ENCODE measurements at regions not wholly inside any gene's neighbourhood (a gene's known extent, or its start where the extent isn't known, plus 50 kb on each side); places are given as distances from the start of the nearest gene placed in this dataset.
A peak's percentile ranks its signal among the peaks of the same experiment; 100 is the strongest.

GRCh38 chr5:92419261-92419660 lies 1036.1 kb upstream of the ARRDC3 start:
- peak in 1 of 3 donors; percentile 61 for DNase-seq

- peak in 2 of 3 donors; percentile 19 to 66 for DNase-seq
Measured at GRCh38 chr5:92418341-92418740, 1035.2 kb upstream of the ARRDC3 start.

- DNase-seq, result peak in 1 of 3 donors; percentile 29
Measured at GRCh38 chr5:92409134-92409533, 1026.0 kb upstream of the ARRDC3 start.

- DNase-seq, result no peak
Measured at GRCh38 chr5:92402956-92403702, 1020.0 kb upstream of the ARRDC3 start.

- DNase-seq, result peak in 1 of 3 donors; percentile 6
Measured at GRCh38 chr5:92402045-92402444, 1018.9 kb upstream of the ARRDC3 start.

GRCh38 chr5:92401492-92401891 lies 1018.4 kb upstream of the ARRDC3 start:
- peak in 2 of 3 donors; percentile 44 to 58 for DNase-seq

GRCh38 chr5:92394936-92395335 lies 1011.8 kb upstream of the ARRDC3 start:
- DNase-seq, result no peak

- no peak for DNase-seq
Measured at GRCh38 chr5:92390657-92391056, 1007.5 kb upstream of the ARRDC3 start.

- DNase-seq, result no peak
Measured at GRCh38 chr5:92380069-92380770, 997.1 kb upstream of the ARRDC3 start.

GRCh38 chr5:92378966-92379611 lies 996.0 kb upstream of the ARRDC3 start:
- DNase-seq, result no peak

GRCh38 chr5:92374859-92375258 lies 991.7 kb upstream of the ARRDC3 start:
- DNase-seq, result no peak

- DNase-seq, result no peak
Measured at GRCh38 chr5:92372766-92373165, 989.6 kb upstream of the ARRDC3 start.

- DNase-seq, result no peak
Measured at GRCh38 chr5:92371889-92372235, 988.7 kb upstream of the ARRDC3 start.

- DNase-seq, result no peak
Measured at GRCh38 chr5:92371171-92371888, 988.2 kb upstream of the ARRDC3 start.

- no peak for DNase-seq
Measured at GRCh38 chr5:92370032-92370431, 986.9 kb upstream of the ARRDC3 start.

GRCh38 chr5:92369587-92369986 lies 986.5 kb upstream of the ARRDC3 start:
- DNase-seq, result no peak

- peak; percentile 7 to 30 (median 25) for DNase-seq
Measured at GRCh38 chr5:92364986-92365550, 982.0 kb upstream of the ARRDC3 start.

GRCh38 chr5:92353107-92354030 lies 970.3 kb upstream of the ARRDC3 start:
- DNase-seq, result no peak

- peak in 2 of 3 donors; percentile 13 to 22 for DNase-seq
Measured at GRCh38 chr5:92337772-92338234, 954.7 kb upstream of the ARRDC3 start.

GRCh38 chr5:92332039-92332438 lies 948.9 kb upstream of the ARRDC3 start:
- DNase-seq, result no peak

GRCh38 chr5:92330365-92330764 lies 947.2 kb upstream of the ARRDC3 start:
- DNase-seq, result no peak

Data from muscle of back (tissue), 3 donors.